ENCODE measurements at regions not wholly inside any gene's neighbourhood (a gene's known extent, or its start where the extent isn't known, plus 50 kb on each side); places are given as distances from the start of the nearest gene placed in this dataset.

- TF ChIP-seq CTCF (IDR thresholded peaks at IDR 0.05), result no peak
These were observed 224.6 kb downstream of the PLK2 start for GRCh38 chr5:58235299-58235698.

GRCh38 chr5:58232130-58232529 lies 227.8 kb downstream of the PLK2 start:
- TF ChIP-seq CTCF (IDR thresholded peaks at IDR 0.05), result no peak

GRCh38 chr5:58231041-58231440 lies 228.8 kb downstream of the PLK2 start:
- TF ChIP-seq CTCF (IDR thresholded peaks at IDR 0.05), result no peak

- TF ChIP-seq CTCF (IDR thresholded peaks at IDR 0.05), result no peak
These were observed 231.0 kb downstream of the PLK2 start for GRCh38 chr5:58228896-58229295.

- no peak for TF ChIP-seq CTCF (IDR thresholded peaks at IDR 0.05)
These were observed 232.0 kb downstream of the PLK2 start for GRCh38 chr5:58227858-58228257.

GRCh38 chr5:58224661-58225060 lies 235.2 kb downstream of the PLK2 start:
- no peak for TF ChIP-seq CTCF (IDR thresholded peaks at IDR 0.05)

- TF ChIP-seq CTCF (IDR thresholded peaks at IDR 0.05), result no peak
These were observed 235.7 kb downstream of the PLK2 start for GRCh38 chr5:58224221-58224620.

GRCh38 chr5:58215364-58215763 lies 244.5 kb downstream of the PLK2 start:
- TF ChIP-seq CTCF (IDR thresholded peaks at IDR 0.05), result no peak
